HG03521 (cell line): ENCODE measurements at regions not wholly inside any gene's neighbourhood (a gene's known extent, or its start where the extent isn't known, plus 50 kb on each side); places are given as distances from the start of the nearest gene placed in this dataset.
"Not testable (repeated sequence)": the region's sequence is repeated elsewhere in the genome, so short reads cannot be mapped to it uniquely, and the experiment has no call there.

Experiments
- ATAC-seq: cut with Tn5 transposase; IDR thresholded peaks from one replicate; pipeline ENCODE4 v1.9.1; 2021; ENCODE audit warnings: mild to moderate bottlenecking, moderate library complexity; ENCODE audit not compliant: unreplicated experiment

GRCh38 chr9:75274781-75275180 is 186.5 kb downstream of the OSTF1 start:
- ATAC-seq = no peak

DNA sequence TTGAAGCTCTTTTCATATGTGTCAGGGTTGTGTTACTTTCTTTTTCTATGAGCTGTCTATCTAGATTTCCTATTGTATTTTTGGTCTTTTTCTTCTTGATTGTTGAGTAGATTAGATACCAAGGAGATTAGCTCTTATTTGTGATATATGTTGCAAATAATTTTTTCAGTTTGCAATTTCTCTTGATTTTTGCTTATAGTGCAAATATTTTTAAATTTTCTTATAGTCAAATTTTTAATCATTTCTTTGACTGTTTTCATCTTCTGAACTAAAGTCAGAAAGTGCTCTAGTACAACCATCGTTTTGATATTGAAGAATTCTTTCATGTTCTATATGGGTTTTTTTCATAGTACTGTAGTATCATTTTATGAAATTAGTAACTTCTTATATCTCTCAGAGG is 193.7 kb downstream of the OSTF1 start:
- no peak for ATAC-seq

DNA sequence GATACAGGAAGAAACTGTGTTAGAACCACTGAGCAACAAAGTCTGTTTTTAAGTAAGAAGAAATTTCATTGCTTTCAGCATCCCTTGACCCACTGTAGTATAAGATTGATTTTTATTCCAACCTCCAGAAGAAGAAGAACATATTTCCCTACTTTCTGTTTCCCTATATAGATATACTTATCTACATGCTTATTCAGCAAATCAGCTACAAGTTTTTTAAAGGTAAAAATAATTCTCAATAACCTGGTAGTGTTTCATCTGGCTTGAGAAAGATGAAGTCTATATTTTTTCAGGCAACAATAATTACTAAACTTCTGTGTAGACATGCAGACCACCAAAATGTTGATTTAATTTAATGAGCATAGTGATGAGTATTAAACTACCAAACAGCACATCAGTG is 201.0 kb downstream of the OSTF1 start:
- no peak for ATAC-seq

- ATAC-seq = no peak
Observed at GRCh38 chr9:75299324-75299723, 211.0 kb downstream of the OSTF1 start.

- no peak for ATAC-seq
Observed at GRCh38 chr9:75333624-75334023, 245.3 kb downstream of the OSTF1 start.

DNA sequence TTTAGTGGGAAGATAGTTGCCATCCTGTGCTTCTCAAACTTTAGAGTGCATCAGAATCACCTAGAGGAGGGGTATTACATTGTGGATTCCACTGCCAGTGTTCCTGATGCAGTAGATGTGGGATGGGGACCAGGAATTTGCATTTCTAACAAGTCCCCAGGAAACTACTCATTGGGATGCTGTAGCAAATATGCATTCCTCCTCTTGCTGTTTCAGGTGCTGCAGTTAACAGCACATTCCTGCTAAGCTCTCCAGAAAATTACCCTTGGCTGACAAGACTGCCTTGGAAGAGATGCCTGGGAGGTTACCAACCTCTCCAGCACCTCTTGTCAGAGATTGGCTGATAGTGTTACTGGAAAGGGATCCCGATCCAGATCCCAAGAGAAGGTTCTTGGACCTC is 270.5 kb downstream of the OSTF1 start:
- ATAC-seq = no peak

GRCh38 chr9:75359638-75360037 is 271.3 kb downstream of the OSTF1 start:
- ATAC-seq = no peak

DNA sequence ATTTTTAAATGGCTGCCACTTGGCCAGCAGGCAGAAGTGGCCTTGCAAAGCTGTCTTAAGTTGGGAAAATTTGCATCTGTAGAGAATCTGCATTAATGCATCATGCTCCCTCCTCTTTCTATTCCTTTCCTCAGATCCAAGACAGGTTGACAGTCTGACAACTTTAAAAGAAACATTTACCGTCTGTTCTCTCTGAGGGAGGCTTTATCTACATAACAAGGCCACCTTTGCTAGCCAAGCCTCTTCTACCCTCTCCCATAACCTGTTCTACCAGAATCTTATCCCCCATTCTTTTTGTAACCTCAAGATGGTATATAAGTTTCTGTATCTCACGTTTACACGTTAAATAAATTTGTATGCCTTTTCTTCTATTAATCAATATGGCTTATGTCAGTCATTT is 271.9 kb downstream of the OSTF1 start:
- no peak for ATAC-seq

DNA sequence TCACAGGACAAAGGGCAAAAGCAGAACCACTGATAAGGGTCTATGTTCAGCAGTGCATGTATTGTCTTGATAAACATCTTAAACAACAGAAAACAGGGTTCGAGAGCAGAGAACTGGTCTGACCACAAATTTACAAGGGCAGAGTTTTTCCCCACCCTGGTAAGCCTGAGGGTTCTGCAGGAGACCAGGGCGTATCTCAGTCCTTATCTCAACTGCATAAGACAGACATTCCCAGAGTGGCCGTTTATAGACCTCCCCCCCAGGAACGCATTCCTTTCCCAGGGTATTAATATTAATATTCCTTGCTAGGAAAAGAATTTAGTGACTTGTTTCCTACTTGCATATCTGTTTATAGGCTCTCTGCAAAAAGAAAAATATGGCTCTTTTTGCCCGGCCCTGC is 274.1 kb downstream of the OSTF1 start:
- ATAC-seq = not testable (repeated sequence)

- ATAC-seq = no peak
Observed at GRCh38 chr9:75365196-75365595, 276.9 kb downstream of the OSTF1 start.

DNA sequence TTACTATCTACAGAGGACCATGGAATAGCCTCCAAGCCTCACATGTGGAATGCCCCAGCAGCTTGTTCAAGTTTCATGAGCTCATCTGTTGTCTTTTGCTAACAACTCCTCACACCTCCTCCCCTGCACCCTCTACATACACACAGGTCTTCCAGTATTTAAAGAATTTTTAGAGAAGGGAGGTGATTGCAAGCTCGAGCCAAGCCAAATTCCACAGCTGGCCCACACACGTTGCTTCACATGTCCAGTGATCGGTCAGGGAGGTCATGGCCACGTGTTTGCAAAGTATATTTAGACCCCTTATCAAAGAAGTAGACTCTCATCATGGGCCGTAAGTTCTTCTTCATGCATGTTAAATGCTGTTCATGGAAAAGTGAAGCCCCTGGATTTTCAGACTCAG is 281.7 kb downstream of the OSTF1 start:
- no peak for ATAC-seq

DNA sequence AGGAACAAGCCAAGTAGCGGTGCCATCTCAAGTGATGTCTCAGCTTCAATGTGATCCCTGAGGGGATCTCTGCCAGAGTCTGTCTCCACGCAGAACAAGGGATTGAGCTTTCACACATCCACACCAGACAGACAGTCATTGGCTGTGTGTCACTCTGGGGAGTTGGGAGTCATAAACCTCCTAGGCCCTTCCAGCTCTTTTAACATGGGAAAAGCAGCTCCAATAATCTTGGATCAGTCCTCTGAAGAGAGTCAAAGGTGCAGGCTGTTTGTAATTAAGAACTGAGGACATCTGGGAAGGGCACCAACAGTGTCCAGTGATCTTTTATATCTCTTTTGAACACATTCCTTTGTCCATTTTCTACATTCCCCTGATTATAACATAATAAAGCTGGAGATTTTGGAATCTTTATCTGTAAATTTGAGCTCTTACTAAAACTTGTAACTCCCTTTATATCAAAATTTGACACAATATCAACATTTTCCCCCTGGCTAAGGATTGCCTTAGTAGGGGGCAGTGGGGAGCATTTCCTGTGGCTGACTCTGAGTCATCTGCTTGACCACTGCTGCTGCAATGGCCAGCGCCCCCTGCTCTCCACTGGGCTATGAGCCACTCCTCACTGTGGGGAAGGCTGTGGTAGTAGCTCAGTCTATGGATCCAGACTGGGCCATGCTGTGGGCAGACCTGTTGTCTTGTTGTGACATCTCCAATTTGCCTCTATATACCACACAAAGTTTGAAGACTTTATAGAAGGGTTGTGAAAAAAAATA is 284.4 kb downstream of the OSTF1 start:
- ATAC-seq = no peak

- no peak for ATAC-seq
Observed at GRCh38 chr9:75376680-75377254, 288.5 kb downstream of the OSTF1 start.

GRCh38 chr9:75378036-75378435 is 289.7 kb downstream of the OSTF1 start:
- no peak for ATAC-seq

- ATAC-seq = no peak
Observed at GRCh38 chr9:75378926-75379325, 290.6 kb downstream of the OSTF1 start.

- ATAC-seq = no peak
Observed at GRCh38 chr9:75382126-75382525, 293.8 kb downstream of the OSTF1 start.

- not testable (repeated sequence) for ATAC-seq
Observed at GRCh38 chr9:75383420-75384034, 295.2 kb downstream of the OSTF1 start.

DNA sequence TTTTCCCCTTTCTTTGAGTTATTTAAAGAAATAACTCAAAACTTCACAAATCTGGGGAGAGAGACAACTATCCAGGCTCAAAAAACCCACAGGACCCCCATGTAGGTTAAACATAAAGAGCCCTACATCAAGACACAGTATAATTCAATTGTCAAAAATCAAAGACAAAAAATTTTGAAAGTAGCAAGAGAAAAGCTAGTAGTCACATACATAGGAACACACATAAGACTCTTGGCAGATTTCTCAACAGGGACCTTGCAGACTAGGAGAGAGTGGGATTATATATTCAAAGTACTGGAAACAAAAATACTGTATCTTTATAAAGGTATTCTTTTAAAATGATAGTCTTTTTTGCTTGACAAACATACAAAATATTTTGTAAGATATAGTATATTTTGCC is 296.9 kb downstream of the OSTF1 start:
- ATAC-seq = no peak

DNA sequence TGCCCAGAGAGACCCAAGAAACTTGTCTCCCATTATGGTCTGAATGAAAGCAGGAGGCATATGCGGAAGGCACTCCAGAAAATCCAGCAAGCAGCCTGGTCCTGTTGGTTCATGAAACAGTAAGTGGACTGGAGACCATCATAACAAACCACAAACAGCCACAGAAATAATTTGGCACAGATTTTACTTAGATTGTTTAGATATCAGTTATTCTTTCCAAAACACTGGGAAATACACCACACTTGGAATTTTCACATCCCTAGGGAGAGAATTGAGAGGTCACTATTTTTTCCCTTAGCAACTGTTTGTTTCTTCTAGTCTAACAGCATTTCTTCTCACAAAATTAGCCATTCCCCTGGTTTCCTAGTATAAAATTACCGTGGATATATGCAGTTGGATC is 300.8 kb downstream of the OSTF1 start:
- ATAC-seq = no peak

- ATAC-seq = no peak
Observed at GRCh38 chr9:75390951-75391350, 302.6 kb downstream of the OSTF1 start.

- ATAC-seq = no peak
Observed at GRCh38 chr9:75391497-75391896, 303.2 kb downstream of the OSTF1 start.

- ATAC-seq = no peak
Observed at GRCh38 chr9:75395336-75395735, 307.0 kb downstream of the OSTF1 start.
